Stromal cell of bone marrow (primary cell): ENCODE measurements at regions not wholly inside any gene's neighbourhood (a gene's known extent, or its start where the extent isn't known, plus 50 kb on each side); places are given as distances from the start of the nearest gene placed in this dataset.

Experiments
- DNase-seq: peaks from one replicate; pipeline ENCODE4 v3.0.0-alpha.2; 2012; ENCODE audit warnings: low read depth

- no peak for DNase-seq
Measured at GRCh38 chr14:39768589-39768988, 336.4 kb upstream of the FBXO33 start.

- DNase-seq, result no peak
Measured at GRCh38 chr14:39766397-39767000, 334.3 kb upstream of the FBXO33 start.

- no peak for DNase-seq
Measured at GRCh38 chr14:39765676-39766075, 333.4 kb upstream of the FBXO33 start.

- no peak for DNase-seq
Measured at GRCh38 chr14:39763402-39763890, 331.2 kb upstream of the FBXO33 start.

- DNase-seq, result no peak
Measured at GRCh38 chr14:39762576-39763401, 330.6 kb upstream of the FBXO33 start.

- no peak for DNase-seq
Measured at GRCh38 chr14:39755269-39755878, 323.1 kb upstream of the FBXO33 start.

- DNase-seq, result no peak
Measured at GRCh38 chr14:39740454-39740853, 308.2 kb upstream of the FBXO33 start.

GRCh38 chr14:39739796-39740195, 307.6 kb upstream of the FBXO33 start:
- DNase-seq, result no peak

GRCh38 chr14:39734306-39734705, 302.1 kb upstream of the FBXO33 start:
- no peak for DNase-seq

GRCh38 chr14:39733741-39734140, 301.5 kb upstream of the FBXO33 start:
- DNase-seq, result no peak

- DNase-seq, result no peak
Measured at GRCh38 chr14:39731912-39732311, 299.7 kb upstream of the FBXO33 start.

GRCh38 chr14:39726563-39726962, 294.3 kb upstream of the FBXO33 start:
- no peak for DNase-seq

- DNase-seq, result no peak
Measured at GRCh38 chr14:39722547-39723273, 290.5 kb upstream of the FBXO33 start.

- no peak for DNase-seq
Measured at GRCh38 chr14:39716987-39717570, 284.8 kb upstream of the FBXO33 start.

- DNase-seq, result no peak
Measured at GRCh38 chr14:39712293-39712999, 280.2 kb upstream of the FBXO33 start.

GRCh38 chr14:39704594-39704993, 272.4 kb upstream of the FBXO33 start:
- DNase-seq, result no peak

GRCh38 chr14:39694341-39694740, 262.1 kb upstream of the FBXO33 start:
- no peak for DNase-seq

- DNase-seq, result no peak
Measured at GRCh38 chr14:39683691-39684260, 251.5 kb upstream of the FBXO33 start.

GRCh38 chr14:39682582-39682981, 250.3 kb upstream of the FBXO33 start:
- no peak for DNase-seq

GRCh38 chr14:39681782-39682399, 249.7 kb upstream of the FBXO33 start:
- no peak for DNase-seq

GRCh38 chr14:39680777-39681176, 248.5 kb upstream of the FBXO33 start:
- no peak for DNase-seq
